GM18873 (cell line): ENCODE measurements at regions not wholly inside any gene's neighbourhood (a gene's known extent, or its start where the extent isn't known, plus 50 kb on each side); places are given as distances from the start of the nearest gene placed in this dataset.

ENCODE experiments used
- ATAC-seq: cut with Tn5 transposase; IDR thresholded peaks from one replicate; pipeline ENCODE4 v1.9.1; 2021; ENCODE audit warnings: mild to moderate bottlenecking, moderate library complexity, moderate number of reproducible peaks; ENCODE audit not compliant: unreplicated experiment, low FRiP score

- ATAC-seq = no peak
These were observed 212.4 kb upstream of the MTPN start for GRCh38 chr7:136189506-136189998.

GRCh38 chr7:136186281-136186680 is 209.1 kb upstream of the MTPN start:
- ATAC-seq = no peak

GRCh38 chr7:136184719-136185118 is 207.6 kb upstream of the MTPN start:
- ATAC-seq = no peak

GRCh38 chr7:136183981-136184380 is 206.8 kb upstream of the MTPN start:
- ATAC-seq = no peak

GRCh38 chr7:136180984-136181383 is 203.8 kb upstream of the MTPN start:
- no peak for ATAC-seq

- no peak for ATAC-seq
These were observed 202.9 kb upstream of the MTPN start for GRCh38 chr7:136179851-136180721.

- no peak for ATAC-seq
These were observed 202.0 kb upstream of the MTPN start for GRCh38 chr7:136179154-136179553.

- ATAC-seq = no peak
These were observed 197.4 kb upstream of the MTPN start for GRCh38 chr7:136174477-136175125.

GRCh38 chr7:136173874-136174273 is 196.7 kb upstream of the MTPN start:
- no peak for ATAC-seq

GRCh38 chr7:136171233-136171632 is 194.1 kb upstream of the MTPN start:
- no peak for ATAC-seq

- no peak for ATAC-seq
These were observed 191.7 kb upstream of the MTPN start for GRCh38 chr7:136168821-136169220.

- ATAC-seq = no peak
These were observed 190.8 kb upstream of the MTPN start for GRCh38 chr7:136167991-136168390.

GRCh38 chr7:136166521-136166920 is 189.4 kb upstream of the MTPN start:
- ATAC-seq = no peak

GRCh38 chr7:136163340-136163801 is 186.2 kb upstream of the MTPN start:
- ATAC-seq = no peak

- ATAC-seq = no peak
These were observed 173.2 kb upstream of the MTPN start for GRCh38 chr7:136150311-136150710.

GRCh38 chr7:136148920-136149319 is 171.8 kb upstream of the MTPN start:
- ATAC-seq = no peak

- ATAC-seq = no peak
These were observed 169.8 kb upstream of the MTPN start for GRCh38 chr7:136146925-136147324.

GRCh38 chr7:136144182-136144581 is 167.0 kb upstream of the MTPN start:
- ATAC-seq = no peak

- no peak for ATAC-seq
These were observed 166.1 kb upstream of the MTPN start for GRCh38 chr7:136143271-136143670.

GRCh38 chr7:136142583-136142982 is 165.4 kb upstream of the MTPN start:
- ATAC-seq = no peak

GRCh38 chr7:136140469-136140868 is 163.3 kb upstream of the MTPN start:
- no peak for ATAC-seq

- no peak for ATAC-seq
These were observed 162.3 kb upstream of the MTPN start for GRCh38 chr7:136139417-136139816.
